ACHN (cell line): ENCODE measurements at regions not wholly inside any gene's neighbourhood (a gene's known extent, or its start where the extent isn't known, plus 50 kb on each side); places are given as distances from the start of the nearest gene placed in this dataset.
"Not testable (repeated sequence)": the region's sequence is repeated elsewhere in the genome, so short reads cannot be mapped to it uniquely, and the experiment has no call there.

Experiments
- DNase-seq: peaks from one replicate; pipeline ENCODE4 v3.0.0-alpha.2; 2015
- in situ Hi-C: cut with HindIII; loops from 2 replicates; pipeline ENCODE4 v1.10.0; 2017; ENCODE audit warnings: low sequenced_read_pairs, low pct_ligation_motif_present, low pct_unique_long_range_greater_than_20kb

DNA sequence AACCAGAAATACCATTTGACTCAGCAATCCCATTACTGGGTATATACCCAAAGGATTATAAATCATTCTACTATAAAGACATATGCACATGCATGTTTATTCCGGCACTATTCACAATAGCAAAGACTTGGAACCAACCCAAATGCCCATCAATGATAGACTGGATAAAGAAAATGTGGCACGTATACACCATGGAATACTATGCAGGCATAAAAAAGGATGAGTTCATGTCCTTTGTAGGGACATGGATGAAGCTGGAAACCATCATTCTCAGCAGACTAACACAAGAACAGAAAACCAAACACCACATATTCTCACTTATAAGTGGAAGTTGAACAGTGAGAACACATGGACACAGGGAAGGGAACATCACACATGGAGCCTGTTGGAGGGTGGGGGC lies 158.2 kb downstream of the GXYLT1 start:
- DNase-seq, in situ Hi-C loops: not testable (repeated sequence)

GRCh38 chr12:41983856-41984255 lies 160.8 kb downstream of the GXYLT1 start:
- DNase-seq, result no peak
- in situ Hi-C loops, result no loop called here

- in situ Hi-C loops, result no loop called here
- DNase-seq, result no peak
Observed at GRCh38 chr12:41983394-41983793, 161.3 kb downstream of the GXYLT1 start.

- in situ Hi-C loops, result no loop called here
- no peak for DNase-seq
Observed at GRCh38 chr12:41981758-41982157, 162.9 kb downstream of the GXYLT1 start.

DNA sequence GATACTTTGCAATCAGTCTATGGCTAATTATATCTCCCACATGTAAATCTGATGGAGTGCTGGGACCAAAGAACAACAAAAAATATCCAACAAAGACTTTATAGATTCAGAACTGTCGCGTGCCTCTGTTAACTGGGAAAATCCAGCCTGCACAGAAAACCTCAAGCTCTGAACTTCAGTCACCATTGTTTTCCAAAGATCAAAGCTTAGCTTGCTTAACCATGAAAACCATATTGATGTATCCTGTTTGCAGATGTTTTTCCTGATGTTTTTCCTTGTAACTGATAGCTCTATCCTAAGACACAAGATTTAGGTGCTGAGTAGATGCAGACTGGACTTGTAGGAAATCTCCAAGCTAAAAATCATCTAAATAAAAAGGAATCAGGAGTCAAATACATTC lies 163.7 kb downstream of the GXYLT1 start:
- in situ Hi-C loops, result no loop called here
- no peak for DNase-seq

DNA sequence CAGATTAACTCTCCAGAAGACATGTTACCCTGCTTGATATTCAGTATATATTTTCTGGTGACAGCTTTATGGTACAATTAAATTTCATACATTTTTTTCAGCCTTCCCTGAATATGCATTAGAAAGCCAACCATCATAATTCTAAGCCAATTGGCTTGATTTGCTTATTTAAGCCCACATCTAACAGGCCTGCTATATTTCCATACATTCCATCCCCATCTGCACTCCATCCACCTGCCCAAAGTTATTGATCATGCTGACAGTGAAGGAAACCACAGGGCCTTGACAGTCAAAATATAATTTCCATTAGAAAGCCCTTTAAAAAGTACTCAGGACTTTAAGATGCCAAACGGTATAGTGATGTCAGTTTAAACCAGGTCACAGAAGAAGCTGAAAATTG lies 164.3 kb downstream of the GXYLT1 start:
- in situ Hi-C loops, result no loop called here

GRCh38 chr12:41979574-41979973 lies 165.1 kb downstream of the GXYLT1 start:
- in situ Hi-C loops, result no loop called here
- DNase-seq, result no peak

More for the DNA sequence above, 164.3 kb downstream of the GXYLT1 start:
- DNase-seq, result no peak

GRCh38 chr12:41972598-41972997 lies 172.1 kb downstream of the GXYLT1 start:
- no peak for DNase-seq
- in situ Hi-C loops, result no loop called here

- in situ Hi-C loops, result no loop called here
Observed at GRCh38 chr12:41972196-41972595, 172.5 kb downstream of the GXYLT1 start.

GRCh38 chr12:41970744-41971143 lies 173.9 kb downstream of the GXYLT1 start:
- no peak for DNase-seq
- in situ Hi-C loops, result no loop called here

More at GRCh38 chr12:41972196-41972595, 172.5 kb downstream of the GXYLT1 start:
- DNase-seq, result no peak

DNA sequence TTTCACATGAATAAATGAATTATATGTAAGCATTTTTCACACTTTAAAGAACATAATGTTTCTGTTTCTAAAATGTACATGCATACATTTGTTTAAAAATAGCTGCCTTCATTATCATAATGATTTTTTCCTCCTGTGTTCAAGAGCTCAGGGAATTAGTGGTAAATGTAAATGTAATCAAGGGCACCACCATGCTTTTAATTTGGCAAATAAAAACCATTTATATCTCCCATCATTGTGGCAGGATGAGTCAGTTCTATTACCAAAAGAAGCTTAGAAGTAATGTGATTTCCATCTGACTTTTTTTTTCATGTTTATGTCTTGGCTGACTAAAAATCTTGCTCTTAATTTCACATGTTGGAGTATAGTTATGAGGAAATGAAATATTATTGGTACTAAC lies 176.1 kb downstream of the GXYLT1 start:
- DNase-seq, result no peak
- in situ Hi-C loops, result no loop called here

DNA sequence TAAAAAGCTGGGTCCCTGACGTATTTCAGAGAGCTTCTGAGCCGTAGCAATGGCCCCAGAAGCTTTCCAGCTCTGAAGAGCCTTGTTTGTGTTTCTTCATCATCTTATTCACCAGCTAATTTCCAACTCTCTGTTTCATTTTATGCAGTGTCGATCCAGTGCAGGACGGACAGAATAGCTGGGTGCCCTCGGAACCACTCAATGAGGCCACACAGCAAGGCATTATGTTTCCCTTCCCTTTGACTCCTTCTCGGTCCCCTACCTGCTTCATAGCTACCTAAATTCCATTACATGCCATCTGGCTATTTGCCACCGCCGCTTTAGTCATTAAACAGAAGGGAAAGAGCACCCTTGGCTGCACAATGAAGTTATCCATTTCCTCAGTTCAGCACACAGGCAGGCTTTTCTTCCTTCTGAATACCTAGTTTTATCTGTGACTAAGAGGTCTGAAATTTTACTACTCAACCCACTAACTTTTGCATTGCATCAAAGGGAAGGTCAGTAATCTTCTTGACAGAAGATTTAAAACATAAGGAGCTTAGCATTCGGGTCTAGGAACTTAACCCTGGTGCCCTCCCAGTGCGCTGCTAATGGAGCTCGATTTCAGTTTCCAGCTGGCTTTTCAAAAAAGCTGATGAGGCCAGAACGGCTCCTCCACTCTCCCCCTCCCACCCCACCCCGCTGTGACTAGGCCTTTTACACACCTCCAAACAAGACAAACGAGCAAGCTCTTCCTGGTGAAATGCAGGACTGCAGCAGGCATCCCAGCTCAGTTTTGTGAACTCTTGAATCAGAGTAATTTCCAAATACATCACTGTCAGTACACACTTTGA lies 176.8 kb downstream of the GXYLT1 start:
- peak; percentile 98 for DNase-seq
- in situ Hi-C loops, result no loop called here

DNA sequence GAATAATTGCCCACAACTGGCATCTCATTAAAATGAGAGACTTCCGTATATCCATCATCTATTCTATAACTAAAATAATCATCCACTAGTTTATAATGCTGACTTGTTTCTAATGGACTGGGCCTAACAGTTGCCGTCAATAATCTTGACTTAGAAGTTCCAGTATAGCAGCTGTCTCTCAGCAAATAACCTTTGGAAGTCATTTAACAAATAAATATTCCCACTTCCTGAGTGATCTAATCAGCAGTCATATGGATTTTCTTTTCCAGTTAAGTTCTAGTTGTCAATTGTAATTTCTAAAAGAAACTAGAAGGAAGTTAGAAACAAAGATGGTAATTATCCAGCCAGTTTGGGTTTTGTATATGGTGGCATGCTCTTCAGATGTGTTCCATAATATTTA lies 177.8 kb downstream of the GXYLT1 start:
- in situ Hi-C loops, result no loop called here
- no peak for DNase-seq

DNA sequence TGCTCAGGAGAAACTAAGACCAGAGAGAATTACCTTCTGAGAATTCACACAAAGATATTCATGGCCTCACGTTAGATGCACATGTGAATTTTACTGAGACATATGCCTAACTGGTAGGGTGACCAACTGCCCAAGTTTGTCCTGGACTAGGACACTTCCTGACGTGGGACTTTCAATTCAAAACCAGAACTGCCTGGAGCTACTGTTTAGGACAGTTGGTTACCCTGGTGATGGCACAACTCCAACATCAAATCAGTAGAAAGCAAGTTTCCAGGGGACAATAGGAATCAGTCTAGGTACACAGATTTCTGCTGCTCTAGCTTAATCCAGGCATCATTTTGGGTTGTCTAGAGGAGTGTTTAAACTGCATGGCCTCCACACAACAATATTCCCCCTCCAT lies 178.7 kb downstream of the GXYLT1 start:
- DNase-seq, result no peak
- in situ Hi-C loops, result no loop called here

- DNase-seq, result no peak
- in situ Hi-C loops, result no loop called here
Observed at GRCh38 chr12:41963398-41963797, 181.3 kb downstream of the GXYLT1 start.

DNA sequence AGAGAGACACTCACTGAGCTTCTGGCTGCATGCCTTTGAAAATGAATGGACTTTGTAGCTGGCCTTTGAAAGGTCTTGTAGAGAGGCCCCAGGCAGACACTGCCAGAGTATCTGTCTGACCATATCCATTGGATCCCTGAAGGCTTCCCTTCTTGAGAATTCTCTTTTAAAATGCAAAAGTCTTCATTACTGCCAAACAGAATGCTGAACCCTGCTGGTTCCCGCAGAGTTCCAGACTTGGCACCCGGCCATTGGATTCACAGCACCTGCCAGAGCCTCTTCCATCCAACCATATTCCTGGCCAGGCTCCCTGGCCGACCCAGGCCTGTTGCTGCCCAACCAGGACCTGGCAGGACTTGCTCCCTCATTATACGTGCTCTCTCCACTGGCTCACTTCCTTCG lies 182.5 kb downstream of the GXYLT1 start:
- in situ Hi-C loops, result no loop called here
- no peak for DNase-seq

DNA sequence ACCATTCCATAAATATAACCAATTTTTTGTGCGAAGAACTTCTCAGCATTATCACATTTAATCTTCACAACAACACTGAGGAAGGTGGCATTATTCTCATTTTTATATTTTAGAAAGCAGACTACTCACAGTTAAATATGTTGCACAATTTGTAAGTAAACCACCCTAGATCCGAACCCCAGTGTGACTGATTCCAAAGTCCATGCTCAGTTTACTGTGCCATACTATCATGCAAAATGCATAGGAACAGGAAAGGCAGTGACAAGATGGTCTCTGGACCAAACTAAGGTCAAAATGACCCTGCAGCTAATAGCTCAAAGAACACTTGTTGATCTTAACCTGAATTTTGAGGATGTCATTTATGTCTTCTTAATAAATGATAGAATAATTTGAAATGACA lies 185.4 kb downstream of the GXYLT1 start:
- DNase-seq, result no peak
- in situ Hi-C loops, result no loop called here

DNA sequence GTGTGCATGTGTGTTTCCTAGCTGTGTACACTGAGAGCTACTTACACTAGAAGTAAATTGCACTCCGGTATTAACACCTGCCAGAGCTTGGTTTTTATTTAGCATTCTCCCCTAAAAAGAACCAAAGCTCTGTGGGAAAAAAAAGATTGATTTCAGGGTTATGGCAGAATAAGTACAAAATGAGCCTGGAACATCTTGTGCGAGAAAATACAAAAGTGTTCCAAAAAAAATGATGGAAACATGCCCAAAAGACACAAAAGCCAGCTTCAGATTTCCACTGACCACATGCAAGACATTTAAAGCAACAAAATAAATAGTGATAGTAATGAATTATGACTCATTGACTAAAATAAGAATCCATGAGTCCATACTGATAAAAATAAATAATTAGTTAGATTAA lies 188.3 kb downstream of the GXYLT1 start:
- no peak for DNase-seq
- in situ Hi-C loops, result no loop called here

GRCh38 chr12:41950455-41950854 lies 194.2 kb downstream of the GXYLT1 start:
- in situ Hi-C loops, result no loop called here

GRCh38 chr12:41946106-41946505 lies 198.6 kb downstream of the GXYLT1 start:
- no peak for DNase-seq
- in situ Hi-C loops, result no loop called here

More at GRCh38 chr12:41950455-41950854, 194.2 kb downstream of the GXYLT1 start:
- no peak for DNase-seq
